ENCODE measurements at regions not wholly inside any gene's neighbourhood (a gene's known extent, or its start where the extent isn't known, plus 50 kb on each side); places are given as distances from the start of the nearest gene placed in this dataset.

GRCh38 chr12:89777733-89778379 is 69.2 kb upstream of the ATP2B1 start:
- TF ChIP-seq MAX (IDR thresholded peaks at IDR 0.05) (no peak), CTCF (IDR thresholded peaks at IDR 0.05; ENCODE audit: low read depth, low read length, missing input control) (no peak)
